KBM-7 (cell line): ENCODE measurements at regions not wholly inside any gene's neighbourhood (a gene's known extent, or its start where the extent isn't known, plus 50 kb on each side); places are given as distances from the start of the nearest gene placed in this dataset.
"Not testable (repeated sequence)": the region's sequence is repeated elsewhere in the genome, so short reads cannot be mapped to it uniquely, and the experiment has no call there.

Experiments used
- DNase-seq: peaks from one replicate; pipeline ENCODE4 v3.0.0-alpha.2; 2015
- in situ Hi-C: fragments of 300-500 bp; cut with MboI; formaldehyde crosslinking; loops from 2 replicates; pipeline ENCODE4 v1.14.3; 2020; ENCODE audit warnings: low sequenced_read_pairs, low pct_unique_long_range_greater_than_20kb, mixed read lengths

- in situ Hi-C loops = no loop called here
- no peak for DNase-seq
Measured at GRCh38 chr21:28159396-28159795, 833.3 kb downstream of the LTN1 start.

GRCh38 chr21:28156590-28156989 is 836.1 kb downstream of the LTN1 start:
- in situ Hi-C loops = no loop called here
- DNase-seq = no peak

DNA sequence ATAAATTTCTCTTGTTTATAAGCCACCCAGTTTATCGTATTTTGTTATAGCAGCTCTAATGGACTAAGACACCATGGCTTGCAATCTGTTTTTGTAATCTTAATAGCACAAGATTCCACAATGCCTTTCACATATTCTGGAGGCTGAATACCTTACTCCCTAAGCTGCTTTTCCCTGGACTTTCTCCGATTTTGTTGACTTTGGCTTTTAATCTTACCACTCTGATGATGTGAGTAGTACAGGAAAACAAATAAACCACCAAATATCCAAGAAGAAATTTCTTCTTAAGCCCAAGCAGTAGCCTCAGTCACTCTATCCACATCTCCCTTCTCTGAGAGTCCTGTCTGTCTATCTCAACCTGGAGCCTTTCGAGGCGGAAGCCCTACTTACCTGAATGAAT is 838.6 kb downstream of the LTN1 start:
- in situ Hi-C loops = no loop called here
- no peak for DNase-seq

DNA sequence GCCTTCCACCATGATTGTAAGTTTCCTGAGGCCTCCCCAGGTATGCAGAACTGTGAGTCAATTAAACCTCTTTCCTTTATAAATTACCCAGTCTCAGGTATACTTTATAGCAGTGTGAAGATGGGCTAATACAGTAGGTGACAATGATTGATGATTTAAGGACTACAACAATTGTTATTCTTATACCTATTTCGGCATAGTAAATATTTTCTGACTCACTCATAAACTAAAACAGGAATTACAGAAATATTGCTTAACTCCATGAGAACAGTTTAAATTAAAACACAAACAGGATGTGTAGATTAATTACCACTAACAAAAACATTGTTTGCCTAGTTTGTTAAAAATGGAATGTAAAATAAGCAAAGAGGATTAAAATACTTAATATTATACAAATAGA is 839.9 kb downstream of the LTN1 start:
- in situ Hi-C loops = no loop called here
- no peak for DNase-seq

- no peak for DNase-seq
- in situ Hi-C loops = no loop called here
Measured at GRCh38 chr21:28151758-28152157, 840.9 kb downstream of the LTN1 start.

DNA sequence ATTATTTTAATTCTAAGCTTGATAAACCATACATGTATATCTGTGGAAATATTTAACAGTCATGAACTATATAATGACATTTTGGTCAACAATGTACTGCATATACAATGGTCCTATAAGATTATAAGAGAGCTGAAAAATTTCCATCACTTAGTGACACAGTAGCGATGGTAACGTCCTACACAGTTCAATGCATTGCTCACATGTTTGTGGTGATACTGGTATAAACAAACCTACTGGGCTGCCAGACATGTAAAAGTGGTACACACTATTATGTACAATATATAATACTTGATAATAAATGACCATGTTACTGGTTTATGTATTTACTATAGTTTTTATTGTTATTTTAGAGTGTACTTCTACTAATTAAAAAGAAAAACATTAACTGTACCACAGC is 841.9 kb downstream of the LTN1 start:
- no peak for DNase-seq
- in situ Hi-C loops = no loop called here

GRCh38 chr21:28148400-28149064 is 844.1 kb downstream of the LTN1 start:
- DNase-seq = no peak
- in situ Hi-C loops = no loop called here

DNA sequence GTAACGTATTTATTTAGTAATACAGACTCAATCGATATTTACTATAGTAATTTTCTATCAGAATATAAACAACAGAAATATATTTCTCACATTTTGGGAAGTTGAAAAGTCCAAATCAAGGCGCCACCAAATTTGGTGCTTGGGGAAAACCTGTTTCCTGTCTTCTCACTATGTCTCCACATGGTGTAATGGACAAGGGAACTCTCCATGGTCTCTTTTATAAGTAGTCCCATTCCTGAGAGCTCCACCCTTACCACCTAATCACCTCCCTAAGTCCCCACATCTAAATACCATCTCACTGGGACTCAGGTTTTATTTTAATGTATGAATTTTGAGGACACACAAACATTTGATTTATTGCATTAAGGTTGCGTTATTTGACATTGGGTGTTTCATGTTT is 848.0 kb downstream of the LTN1 start:
- in situ Hi-C loops = no loop called here
- no peak for DNase-seq

DNA sequence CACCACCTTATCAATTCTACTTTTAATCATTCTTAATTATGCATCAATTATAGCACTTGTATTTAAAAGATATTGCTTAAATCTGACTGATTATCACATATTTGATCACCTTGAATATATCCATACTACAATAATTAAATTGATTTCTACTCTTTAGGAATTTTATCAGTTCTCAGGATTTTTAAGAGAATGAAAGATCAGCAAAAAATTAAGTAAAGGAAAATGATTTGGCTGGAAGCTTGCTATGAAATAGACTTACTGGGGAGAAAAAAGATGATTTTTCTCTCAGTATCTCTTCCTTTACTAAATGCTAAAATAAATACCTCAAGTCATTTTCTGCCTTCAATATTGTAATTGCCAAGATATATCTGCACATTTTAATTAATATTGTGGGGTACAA is 848.6 kb downstream of the LTN1 start:
- in situ Hi-C loops = no loop called here

GRCh38 chr21:28142697-28143096 is 850.0 kb downstream of the LTN1 start:
- in situ Hi-C loops = no loop called here
- DNase-seq = peak; percentile 5

More for the DNA sequence above, 848.6 kb downstream of the LTN1 start:
- no peak for DNase-seq

DNA sequence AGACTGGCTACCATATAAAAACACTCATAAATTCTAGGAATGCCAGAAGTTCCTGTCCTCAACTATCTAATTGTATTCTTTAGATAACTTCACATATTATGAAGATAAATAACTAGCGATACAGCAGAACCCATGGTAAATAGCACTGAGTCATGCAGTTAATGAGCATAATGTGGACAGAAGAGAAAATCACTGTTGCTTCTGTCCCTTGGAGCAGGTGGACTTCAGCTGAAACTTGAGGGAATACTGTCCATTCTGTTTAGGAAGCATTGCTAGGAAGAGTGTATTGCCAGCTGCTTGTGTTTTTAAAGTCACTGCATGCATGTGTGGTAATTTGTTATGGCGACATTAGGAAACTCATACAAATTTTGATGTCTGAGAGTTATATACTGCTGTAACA is 854.4 kb downstream of the LTN1 start:
- in situ Hi-C loops = no loop called here
- DNase-seq = no peak

GRCh38 chr21:28136656-28137255 is 855.9 kb downstream of the LTN1 start:
- DNase-seq = no peak
- in situ Hi-C loops = no loop called here

GRCh38 chr21:28135646-28136045 is 857.0 kb downstream of the LTN1 start:
- in situ Hi-C loops = no loop called here

DNA sequence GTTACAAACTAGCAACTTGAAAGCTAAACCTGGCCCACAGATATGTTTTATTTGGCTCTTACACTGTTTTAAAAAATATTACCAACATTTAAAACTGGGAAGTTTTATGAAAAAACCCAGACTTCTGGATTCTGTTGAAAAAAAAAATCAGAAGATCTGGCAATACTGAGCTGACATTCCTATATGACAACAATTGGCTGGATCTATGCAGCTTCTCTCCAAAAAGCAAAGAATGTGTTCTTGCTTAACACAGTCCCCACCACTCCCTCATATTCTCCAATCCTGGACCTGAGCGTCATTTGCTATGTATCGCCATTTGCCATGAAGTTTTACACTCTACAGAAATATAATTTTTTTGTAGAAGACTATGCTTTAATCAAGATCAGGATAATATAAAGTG is 859.6 kb downstream of the LTN1 start:
- DNase-seq = no peak
- in situ Hi-C loops = no loop called here

More at GRCh38 chr21:28135646-28136045, 857.0 kb downstream of the LTN1 start:
- no peak for DNase-seq

- DNase-seq = no peak
- in situ Hi-C loops = no loop called here
Measured at GRCh38 chr21:28132713-28133112, 860.0 kb downstream of the LTN1 start.

GRCh38 chr21:28127175-28127785 is 865.4 kb downstream of the LTN1 start:
- in situ Hi-C loops = no loop called here

GRCh38 chr21:28126521-28127174 is 866.0 kb downstream of the LTN1 start:
- DNase-seq = no peak
- in situ Hi-C loops = no loop called here

More at GRCh38 chr21:28127175-28127785, 865.4 kb downstream of the LTN1 start:
- no peak for DNase-seq

DNA sequence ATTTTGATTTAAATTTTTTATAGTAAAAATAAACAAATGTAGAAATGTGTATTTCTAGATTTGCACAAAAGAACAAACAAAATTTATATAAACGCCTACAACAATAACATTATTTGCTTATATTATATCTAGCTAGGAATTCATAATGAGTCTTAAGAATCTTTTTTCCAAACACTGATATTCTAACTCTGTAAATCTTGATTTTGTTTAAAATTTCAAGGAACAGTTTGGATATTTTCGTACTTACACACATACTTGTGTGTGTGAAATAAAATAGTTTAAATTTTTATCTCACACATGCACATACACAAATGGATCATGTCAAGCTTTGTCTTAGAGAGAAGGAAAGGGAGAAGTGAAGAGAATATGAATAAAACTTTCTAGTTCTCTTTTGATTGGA is 868.1 kb downstream of the LTN1 start:
- no peak for DNase-seq
- in situ Hi-C loops = no loop called here

- in situ Hi-C loops = no loop called here
- no peak for DNase-seq
Measured at GRCh38 chr21:28118570-28118969, 874.1 kb downstream of the LTN1 start.

GRCh38 chr21:28114986-28115385 is 877.7 kb downstream of the LTN1 start:
- in situ Hi-C loops, DNase-seq: not testable (repeated sequence)
